ENCODE measurements at regions not wholly inside any gene's neighbourhood (a gene's known extent, or its start where the extent isn't known, plus 50 kb on each side); places are given as distances from the start of the nearest gene placed in this dataset.
"Not testable (repeated sequence)": the region's sequence is repeated elsewhere in the genome, so short reads cannot be mapped to it uniquely, and the experiment has no call there.

GRCh38 chr3:8319935-8320634 is 181.5 kb upstream of the LMCD1 start:
- no peak for DNase-seq

GRCh38 chr3:8320711-8321458 is 180.7 kb upstream of the LMCD1 start:
- DNase-seq, result no peak

- DNase-seq, result no peak
These were observed 176.9 kb upstream of the LMCD1 start for GRCh38 chr3:8324747-8325146.

GRCh38 chr3:8325306-8325705 is 176.3 kb upstream of the LMCD1 start:
- DNase-seq, result no peak

GRCh38 chr3:8325833-8326232 is 175.8 kb upstream of the LMCD1 start:
- DNase-seq, result not testable (repeated sequence)

GRCh38 chr3:8327739-8328138 is 173.9 kb upstream of the LMCD1 start:
- DNase-seq, result no peak

GRCh38 chr3:8328967-8329366 is 172.7 kb upstream of the LMCD1 start:
- no peak for DNase-seq

GRCh38 chr3:8329598-8329997 is 172.0 kb upstream of the LMCD1 start:
- no peak for DNase-seq

GRCh38 chr3:8336456-8336855 is 165.2 kb upstream of the LMCD1 start:
- DNase-seq, result no peak

- DNase-seq, result no peak
These were observed 163.2 kb upstream of the LMCD1 start for GRCh38 chr3:8338424-8338823.

- no peak for DNase-seq
These were observed 159.8 kb upstream of the LMCD1 start for GRCh38 chr3:8341821-8342247.

- DNase-seq, result no peak
These were observed 158.6 kb upstream of the LMCD1 start for GRCh38 chr3:8343058-8343457.

GRCh38 chr3:8345398-8345797 is 156.2 kb upstream of the LMCD1 start:
- DNase-seq, result no peak

- no peak for DNase-seq
These were observed 153.5 kb upstream of the LMCD1 start for GRCh38 chr3:8348076-8348475.

- DNase-seq, result no peak
These were observed 149.1 kb upstream of the LMCD1 start for GRCh38 chr3:8352475-8352874.

- no peak for DNase-seq
These were observed 148.3 kb upstream of the LMCD1 start for GRCh38 chr3:8353364-8353763.

GRCh38 chr3:8355346-8355745 is 146.3 kb upstream of the LMCD1 start:
- no peak for DNase-seq

GRCh38 chr3:8356066-8356465 is 145.6 kb upstream of the LMCD1 start:
- not testable (repeated sequence) for DNase-seq

- DNase-seq, result no peak
These were observed 143.8 kb upstream of the LMCD1 start for GRCh38 chr3:8357859-8358258.

- DNase-seq, result no peak
These were observed 142.5 kb upstream of the LMCD1 start for GRCh38 chr3:8359133-8359532.

GRCh38 chr3:8363200-8363599 is 138.4 kb upstream of the LMCD1 start:
- DNase-seq, result no peak

GRCh38 chr3:8365541-8365940 is 136.1 kb upstream of the LMCD1 start:
- DNase-seq, result no peak

- no peak for DNase-seq
These were observed 135.3 kb upstream of the LMCD1 start for GRCh38 chr3:8366219-8366810.

- no peak for DNase-seq
These were observed 133.0 kb upstream of the LMCD1 start for GRCh38 chr3:8368598-8368997.

All from NK-92 treated with Interleukin-12 subunit alpha and Interleukin-12 subunit beta, amount 100 ng/mL, for 24 hours (cell line).